Muscle layer of duodenum (tissue), 2 donors: ENCODE measurements at regions not wholly inside any gene's neighbourhood (a gene's known extent, or its start where the extent isn't known, plus 50 kb on each side); places are given as distances from the start of the nearest gene placed in this dataset.

Source experiments
- H3K27ac ChIP-seq: one replicate; pipeline ENCODE4 v1.7.0; 2013; ENCODE audit warnings: mild to moderate bottlenecking, low read length
- H3K27me3 ChIP-seq: one replicate; pipeline ENCODE4 v1.7.0; 2013; ENCODE audit warnings: low read depth, mild to moderate bottlenecking, control low read depth, low read length
- H3K36me3 ChIP-seq, 2 donors: one replicate each; pipeline ENCODE4 v1.7.0; 2013; ENCODE audit warnings: low read length in 2 of 2, control low read depth in 1 of 2, mild to moderate bottlenecking in 1 of 2; ENCODE audit not compliant: insufficient read depth in 2 of 2, control insufficient read depth in 1 of 2
- H3K4me1 ChIP-seq, 2 donors: one replicate each; pipeline ENCODE4 v1.7.0; 2013; ENCODE audit warnings: low read length in 2 of 2, mild to moderate bottlenecking in 2 of 2, control low read depth in 1 of 2, moderate library complexity in 1 of 2; ENCODE audit not compliant: insufficient read depth in 2 of 2, control insufficient read depth in 1 of 2
- H3K4me3 ChIP-seq, 2 donors: one replicate each; pipeline ENCODE4 v1.7.0; 2013; ENCODE audit warnings: low read length in 2 of 2, low read depth in 1 of 2, mild to moderate bottlenecking in 1 of 2
- H3K9me3 ChIP-seq, 2 donors: one replicate each; pipeline ENCODE4 v1.7.0; 2013; ENCODE audit warnings: low read length in 2 of 2, control low read depth in 1 of 2, mild to moderate bottlenecking in 1 of 2; ENCODE audit not compliant: control insufficient read depth in 1 of 2
- donor health status: healthy.

DNA sequence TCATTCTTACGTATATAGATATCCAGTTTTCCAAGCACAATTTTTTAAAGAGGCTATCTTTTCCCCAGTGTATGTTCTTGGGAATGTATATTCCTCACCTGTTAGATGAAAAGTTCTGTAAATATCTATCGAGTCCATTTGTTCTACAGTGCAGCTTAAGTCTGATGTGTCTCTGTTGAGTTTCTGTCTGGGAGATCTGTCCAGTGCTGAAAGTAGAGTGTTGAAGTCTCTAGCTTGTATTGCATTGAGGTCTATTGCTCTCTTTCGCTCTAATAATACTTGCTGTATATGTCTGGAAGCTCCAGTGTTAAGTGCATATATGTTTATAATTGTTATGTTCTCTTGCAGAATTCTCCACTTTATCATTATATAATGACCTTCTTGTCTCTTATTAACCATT is 373.1 kb downstream of the PPARGC1A start:
- Histone ChIP-seq H3K27ac (no peak overlapping the region), H3K4me1 (no peaks in the 10 kb centered on the region), H3K36me3 (no peaks in the 10 kb centered on the region), H3K4me3 (no peak overlapping the region), H3K9me3 (peaks cover 0 to 7% of the 10 kb centered on the region in 2 donors), H3K27me3 (no peaks in the 10 kb centered on the region)

DNA sequence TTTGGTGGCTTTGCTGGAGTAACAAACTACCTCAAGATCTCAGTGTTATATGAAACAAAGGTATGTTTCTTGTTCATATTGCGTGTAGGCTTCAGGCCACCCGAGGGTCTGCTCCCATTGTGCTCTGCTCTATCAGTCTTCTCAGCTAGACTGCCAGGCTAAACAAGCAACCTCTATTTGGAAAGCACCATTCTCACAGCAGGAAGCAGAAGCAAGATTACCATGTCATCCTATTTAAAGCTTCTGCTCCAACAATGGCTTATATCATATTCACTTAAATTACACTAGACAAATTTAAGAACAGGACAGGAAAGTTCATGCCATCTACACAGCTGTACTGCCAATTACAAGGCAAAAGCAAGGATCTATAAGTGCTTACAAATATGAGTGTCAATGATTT is 385.8 kb downstream of the PPARGC1A start:
- H3K9me3 ChIP-seq = no peaks in the 10 kb centered on the region
- no peaks in the 10 kb centered on the region for H3K4me1 ChIP-seq
- H3K27ac ChIP-seq = no peak overlapping the region
- no peaks in the 10 kb centered on the region for H3K36me3 ChIP-seq
- H3K4me3 ChIP-seq = no peak overlapping the region
- no peaks in the 10 kb centered on the region for H3K27me3 ChIP-seq

DNA sequence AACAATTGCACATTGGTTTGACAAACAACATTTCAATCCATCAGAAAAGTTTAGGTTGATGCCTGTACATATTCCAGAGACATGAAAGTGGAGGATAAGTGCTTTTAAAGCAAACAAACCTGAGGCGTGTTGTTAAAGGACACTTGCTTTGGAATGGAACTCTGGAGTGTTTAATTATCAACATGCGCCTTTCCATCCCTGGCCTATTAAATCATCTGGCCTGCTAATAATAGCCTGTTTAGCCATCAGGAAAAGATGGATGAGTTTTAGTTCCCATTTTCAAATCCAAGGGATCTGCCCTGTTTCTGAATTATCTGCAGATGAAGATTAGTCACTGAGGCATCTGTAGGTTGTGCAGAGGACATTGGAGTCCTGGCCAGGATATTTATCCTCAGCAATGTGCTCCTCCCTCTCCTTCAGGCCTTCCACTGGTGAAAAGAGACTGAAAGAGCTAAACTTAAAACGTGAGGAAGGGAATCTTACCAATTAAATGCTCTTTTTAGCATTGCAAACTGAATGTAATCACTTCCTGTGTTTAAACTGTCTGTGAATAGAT is 388.9 kb downstream of the PPARGC1A start:
- Histone ChIP-seq H3K4me1 (no peaks in the 10 kb centered on the region), H3K36me3 (no peaks in the 10 kb centered on the region), H3K27ac (no peak overlapping the region), H3K4me3 (no peak overlapping the region), H3K27me3 (no peaks in the 10 kb centered on the region), H3K9me3 (no peaks in the 10 kb centered on the region)

DNA sequence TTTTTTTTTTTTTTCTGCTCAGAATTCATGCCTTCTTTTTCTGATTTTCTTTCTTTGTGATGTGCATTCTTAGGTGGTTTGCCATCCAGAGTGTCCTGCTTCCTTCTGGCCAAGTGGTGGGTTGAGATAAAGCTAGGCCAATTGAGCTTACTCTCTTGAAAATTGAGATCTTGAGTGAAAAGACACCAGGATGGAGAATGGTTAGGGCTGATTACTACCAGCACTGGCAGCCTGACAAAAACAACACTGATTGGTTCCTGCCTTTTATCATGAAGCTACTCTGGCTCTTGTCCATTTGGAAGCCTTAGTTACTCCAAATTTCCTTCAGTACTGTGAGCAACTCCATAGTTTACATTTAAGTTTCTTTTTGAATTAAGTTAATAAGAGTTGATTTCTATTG is 404.0 kb downstream of the PPARGC1A start:
- H3K36me3 ChIP-seq = no peaks in the 10 kb centered on the region
- H3K27me3 ChIP-seq = no peaks in the 10 kb centered on the region
- H3K4me3 ChIP-seq = no peak overlapping the region
- no peak overlapping the region for H3K27ac ChIP-seq
- no peaks in the 10 kb centered on the region for H3K4me1 ChIP-seq
- H3K9me3 ChIP-seq = no peaks in the 10 kb centered on the region

- Histone ChIP-seq H3K36me3 (no peaks in the 10 kb centered on the region), H3K4me1 (no peaks in the 10 kb centered on the region), H3K9me3 (no peaks in the 10 kb centered on the region), H3K4me3 (no peak overlapping the region), H3K27ac (no peak overlapping the region), H3K27me3 (no peaks in the 10 kb centered on the region)
Measured at GRCh38 chr4:23484689-23485088, 405.2 kb downstream of the PPARGC1A start.

GRCh38 chr4:23483320-23483960 is 406.4 kb downstream of the PPARGC1A start:
- Histone ChIP-seq H3K4me3 (no peak overlapping the region), H3K27ac (no peak overlapping the region), H3K27me3 (no peaks in the 10 kb centered on the region), H3K9me3 (no peaks in the 10 kb centered on the region), H3K4me1 (no peaks in the 10 kb centered on the region), H3K36me3 (no peaks in the 10 kb centered on the region)

- Histone ChIP-seq H3K4me3 (no peak overlapping the region), H3K27me3 (no peaks in the 10 kb centered on the region), H3K36me3 (no peaks in the 10 kb centered on the region)
Measured at GRCh38 chr4:23481566-23481965, 408.3 kb downstream of the PPARGC1A start.

GRCh38 chr4:23477905-23478304 is 411.9 kb downstream of the PPARGC1A start:
- H3K4me3 ChIP-seq = no peak overlapping the region
- no peaks in the 10 kb centered on the region for H3K27me3 ChIP-seq
- no peak overlapping the region for H3K27ac ChIP-seq
- no peaks in the 10 kb centered on the region for H3K4me1 ChIP-seq
- no peaks in the 10 kb centered on the region for H3K9me3 ChIP-seq
- H3K36me3 ChIP-seq = no peaks in the 10 kb centered on the region

More at GRCh38 chr4:23481566-23481965, 408.3 kb downstream of the PPARGC1A start:
- no peaks in the 10 kb centered on the region for H3K4me1 ChIP-seq
- no peak overlapping the region for H3K27ac ChIP-seq
- no peaks in the 10 kb centered on the region for H3K9me3 ChIP-seq

DNA sequence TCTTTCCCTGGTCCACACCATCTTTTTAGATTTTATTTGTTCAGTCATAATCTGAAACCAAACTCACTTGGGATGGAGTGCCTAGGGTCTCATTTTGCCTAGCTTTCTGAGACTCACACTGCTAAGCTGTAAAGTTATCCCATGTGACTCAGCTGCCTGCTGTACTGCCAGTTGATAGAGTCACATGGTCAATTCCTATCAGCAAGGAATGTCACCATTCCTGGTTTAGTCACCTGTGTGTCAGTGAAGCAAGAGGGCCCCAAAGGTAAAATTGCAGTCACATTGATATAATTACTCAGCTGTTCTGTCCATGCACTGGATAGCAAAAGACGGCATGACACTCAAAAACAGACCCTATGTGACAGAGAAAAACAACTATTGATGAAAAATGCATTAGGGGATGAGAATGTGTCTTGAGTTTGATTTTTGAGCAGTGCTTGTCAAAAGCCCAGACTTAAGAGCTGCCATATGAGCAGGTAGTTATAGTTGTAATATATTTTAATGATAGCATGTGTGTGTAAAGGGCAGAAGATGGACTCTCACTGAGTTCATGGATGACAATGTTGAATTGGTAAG is 413.2 kb downstream of the PPARGC1A start:
- Histone ChIP-seq H3K4me1 (no peaks in the 10 kb centered on the region), H3K9me3 (no peaks in the 10 kb centered on the region), H3K4me3 (no peak overlapping the region), H3K36me3 (no peaks in the 10 kb centered on the region), H3K27ac (no peak overlapping the region), H3K27me3 (no peaks in the 10 kb centered on the region)

DNA sequence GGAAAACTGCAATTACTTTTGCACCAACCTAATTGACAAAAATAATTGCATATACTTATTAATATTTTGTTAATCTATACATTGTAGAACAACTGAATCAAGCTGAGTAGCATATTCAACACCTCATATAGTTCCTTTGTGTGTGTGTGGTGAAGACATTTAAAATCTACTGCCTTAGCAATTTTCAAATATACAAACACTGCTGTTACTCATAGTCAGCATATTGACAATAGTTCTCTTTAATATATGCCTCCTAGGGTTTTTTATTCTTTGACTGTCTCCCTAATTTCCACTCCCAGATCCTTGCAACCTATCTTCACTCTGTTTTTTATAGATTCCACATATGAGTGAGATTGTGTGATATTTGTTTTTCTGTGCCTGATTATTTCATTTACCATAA is 426.8 kb downstream of the PPARGC1A start:
- H3K9me3 ChIP-seq = peaks cover 9 to 11% of the 10 kb centered on the region in 2 donors
- no peak overlapping the region for H3K27ac ChIP-seq
- no peaks in the 10 kb centered on the region for H3K36me3 ChIP-seq
- no peak overlapping the region for H3K4me3 ChIP-seq
- H3K27me3 ChIP-seq = no peaks in the 10 kb centered on the region
- H3K4me1 ChIP-seq = no peaks in the 10 kb centered on the region

DNA sequence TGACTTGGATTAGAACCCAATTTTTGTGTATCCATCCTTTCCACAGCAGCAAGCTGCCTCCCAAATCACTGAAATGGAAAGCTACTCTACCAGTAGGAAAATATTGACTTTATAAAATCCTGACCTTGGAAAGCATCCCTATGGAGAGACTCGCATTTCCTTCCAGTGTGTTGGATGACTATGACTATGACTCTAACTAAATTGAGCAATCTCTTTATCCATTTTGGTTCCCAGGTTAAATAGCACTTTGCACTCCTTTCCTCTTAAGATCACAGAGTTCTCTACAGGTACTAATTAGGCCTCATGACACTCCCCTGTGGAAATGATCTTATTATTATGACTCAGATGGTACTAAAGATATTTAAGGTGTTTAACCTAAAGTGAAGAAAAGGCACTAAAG is 431.8 kb downstream of the PPARGC1A start:
- Histone ChIP-seq H3K4me3 (no peak overlapping the region), H3K4me1 (peaks cover 0 to 4% of the 10 kb centered on the region in 2 donors), H3K36me3 (no peaks in the 10 kb centered on the region), H3K9me3 (no peaks in the 10 kb centered on the region), H3K27ac (no peak overlapping the region), H3K27me3 (no peaks in the 10 kb centered on the region)

DNA sequence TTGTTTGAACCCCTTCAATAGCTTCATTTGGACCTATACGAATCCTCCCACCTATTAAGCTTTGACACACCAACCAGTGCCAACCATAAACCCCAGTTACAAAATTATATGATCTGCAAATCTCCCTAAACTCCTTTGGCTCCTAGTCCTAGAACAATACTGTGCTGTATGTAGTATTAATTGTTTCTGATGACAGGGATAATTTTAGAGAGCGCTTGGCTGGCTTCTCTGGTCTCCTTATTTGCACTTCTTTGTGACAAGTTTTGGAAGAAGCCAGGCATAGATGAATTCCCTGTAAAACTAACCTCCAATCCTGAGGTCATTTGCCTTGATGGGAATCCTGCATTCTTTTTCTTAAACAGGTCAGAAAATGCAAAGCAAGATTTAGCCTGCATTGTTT is 433.0 kb downstream of the PPARGC1A start:
- no peak overlapping the region for H3K4me3 ChIP-seq
- no peaks in the 10 kb centered on the region for H3K36me3 ChIP-seq
- no peaks in the 10 kb centered on the region for H3K27me3 ChIP-seq
- H3K9me3 ChIP-seq = no peaks in the 10 kb centered on the region
- peaks cover 0 to 12% of the 10 kb centered on the region in 2 donors for H3K4me1 ChIP-seq
- no peak overlapping the region for H3K27ac ChIP-seq
